NCI-H2171 treated with DMSO at 0.1 percent for 48 hours (cell line): ENCODE measurements at regions not wholly inside any gene's neighbourhood (a gene's known extent, or its start where the extent isn't known, plus 50 kb on each side); places are given as distances from the start of the nearest gene placed in this dataset.

Experiments
- DNase-seq: peaks from one replicate; lab custom pipeline; 2025; lab: John Stamatoyannopoulos, UW

DNA sequence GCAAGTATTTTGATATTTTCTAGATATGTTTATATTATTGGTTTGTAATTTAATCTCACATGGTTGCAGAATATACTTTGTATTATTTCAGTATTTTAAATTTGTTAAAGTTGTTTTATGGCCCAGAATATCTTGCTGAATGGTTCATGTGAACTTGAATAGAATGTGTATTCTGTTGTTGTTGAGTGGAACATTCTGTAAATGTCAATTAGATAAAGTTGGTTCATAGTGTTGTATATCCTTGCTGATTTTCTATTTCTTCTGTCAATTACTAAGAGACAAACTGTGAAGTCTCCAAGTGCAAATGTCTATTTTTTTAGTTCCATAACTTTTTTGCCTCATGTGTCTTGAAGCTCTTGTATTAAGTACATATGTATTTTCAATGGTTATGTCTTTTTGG, 411.7 kb downstream of the NPIPA7 start:
- no peak for DNase-seq

DNA sequence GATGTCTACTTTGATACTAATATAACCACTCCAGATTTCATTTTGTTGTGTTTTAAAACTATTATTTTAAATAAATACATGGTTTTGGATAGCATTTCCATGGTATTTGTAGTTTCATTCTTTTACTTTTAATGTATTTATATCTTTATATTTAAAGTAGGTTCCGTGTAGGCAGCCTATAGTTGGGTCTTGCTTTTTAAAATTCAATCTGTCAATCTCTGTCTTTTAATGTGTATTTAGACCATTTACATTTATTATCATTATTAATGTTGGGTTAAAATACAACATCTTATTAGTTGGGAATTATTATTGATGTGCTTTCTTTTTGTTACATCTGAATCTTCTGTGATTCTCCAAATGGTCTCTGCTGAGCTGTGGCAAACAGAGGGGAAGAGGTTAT, 412.1 kb downstream of the NPIPA7 start:
- no peak for DNase-seq

DNA sequence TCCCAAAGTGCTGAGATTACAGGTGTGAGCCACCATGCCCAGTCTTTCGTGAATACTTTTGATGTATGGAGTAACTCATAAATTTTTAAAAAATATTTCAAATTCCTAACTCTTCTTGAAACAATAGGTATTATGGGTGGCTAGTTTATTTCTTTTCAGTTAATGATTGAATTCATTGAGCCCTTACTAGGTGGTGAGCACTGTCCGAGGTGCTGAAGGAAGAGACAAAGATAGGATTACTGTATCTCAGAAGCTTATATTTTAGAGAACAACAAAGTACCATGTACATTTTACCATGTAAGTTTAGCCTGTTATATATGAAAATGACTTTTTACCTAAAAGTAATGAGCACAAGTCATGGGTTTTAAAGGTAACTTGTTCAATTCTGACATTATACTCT, 418.3 kb downstream of the NPIPA7 start:
- DNase-seq, result no peak

- DNase-seq, result no peak
Observed at GRCh38 chr16:16798504-16798903, 419.6 kb downstream of the NPIPA7 start.

GRCh38 chr16:16805809-16806208, 426.9 kb downstream of the NPIPA7 start:
- peak; percentile 50 for DNase-seq

DNA sequence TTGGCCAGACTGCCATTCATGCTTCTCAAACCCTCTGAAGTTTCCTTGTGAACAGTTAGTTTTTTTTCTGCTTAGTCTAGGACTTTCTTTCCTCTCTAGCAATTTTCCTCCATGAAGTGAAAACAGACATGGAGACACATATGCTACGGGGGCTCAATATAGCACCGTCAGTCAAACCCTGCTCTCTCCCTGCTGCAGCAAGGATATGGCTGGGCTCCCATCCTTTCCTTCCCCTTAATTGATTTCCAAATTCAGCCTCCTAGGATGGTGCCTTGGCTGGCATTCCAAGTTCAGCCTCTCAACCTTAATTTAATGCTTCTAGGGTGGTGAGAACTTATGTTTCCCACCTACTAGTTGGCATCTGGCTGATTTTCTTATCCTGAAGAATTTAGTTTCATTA, 436.7 kb downstream of the NPIPA7 start:
- no peak for DNase-seq

DNA sequence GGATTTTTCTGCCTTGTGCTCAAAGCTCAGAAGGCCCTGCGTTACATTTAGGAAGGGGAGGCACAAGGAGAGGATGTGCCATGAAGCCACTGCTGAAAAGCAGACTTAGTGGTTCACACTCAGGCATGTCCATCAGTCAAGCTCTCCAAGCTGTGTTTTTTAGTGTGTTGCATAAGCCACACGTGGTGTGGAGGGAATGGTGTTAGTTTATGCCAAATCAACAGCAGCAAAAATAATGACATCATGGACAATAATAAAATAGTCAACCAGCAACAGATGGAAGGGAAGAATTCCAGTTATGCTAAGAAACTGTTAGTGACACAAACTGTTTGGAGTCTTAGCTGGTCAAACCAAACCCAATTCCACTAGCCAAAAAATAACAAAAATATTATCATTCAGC, 438.3 kb downstream of the NPIPA7 start:
- no peak for DNase-seq

- DNase-seq, result no peak
Observed at GRCh38 chr16:16821261-16821660, 442.3 kb downstream of the NPIPA7 start.

- peak; percentile 29 for DNase-seq
Observed at GRCh38 chr16:16828913-16829398, 450.0 kb downstream of the NPIPA7 start.

- DNase-seq, result no peak
Observed at GRCh38 chr16:16830401-16830800, 451.5 kb downstream of the NPIPA7 start.

- DNase-seq, result no peak
Observed at GRCh38 chr16:16830973-16831372, 452.0 kb downstream of the NPIPA7 start.

DNA sequence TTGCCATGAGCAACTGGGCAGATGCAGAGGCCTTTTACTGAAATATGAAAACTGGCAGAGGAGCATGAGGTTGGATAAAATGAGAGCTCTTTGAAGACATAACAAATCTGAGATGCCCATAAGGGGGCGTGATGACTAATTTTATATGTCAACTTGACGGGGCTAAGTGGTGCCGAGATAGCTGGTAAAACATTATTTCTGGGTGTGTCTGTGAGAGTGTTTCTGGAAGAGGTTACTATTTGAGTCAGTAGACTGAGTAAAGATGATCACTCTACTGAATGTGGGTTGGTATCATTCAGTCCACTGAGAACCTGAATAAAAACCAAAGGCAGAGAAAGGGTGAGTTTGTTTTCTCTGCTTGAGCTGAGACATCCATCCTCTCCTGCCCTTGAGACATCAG, 454.2 kb downstream of the NPIPA7 start:
- DNase-seq, result no peak

- DNase-seq, result no peak
Observed at GRCh38 chr16:16850274-16850673, 471.3 kb downstream of the NPIPA7 start.

GRCh38 chr16:16857012-16857411, 478.1 kb downstream of the NPIPA7 start:
- no peak for DNase-seq

- DNase-seq, result peak; percentile 93
Observed at GRCh38 chr16:16857603-16858283, 478.8 kb downstream of the NPIPA7 start.

GRCh38 chr16:16861546-16861945, 482.6 kb downstream of the NPIPA7 start:
- peak; percentile 77 for DNase-seq

DNA sequence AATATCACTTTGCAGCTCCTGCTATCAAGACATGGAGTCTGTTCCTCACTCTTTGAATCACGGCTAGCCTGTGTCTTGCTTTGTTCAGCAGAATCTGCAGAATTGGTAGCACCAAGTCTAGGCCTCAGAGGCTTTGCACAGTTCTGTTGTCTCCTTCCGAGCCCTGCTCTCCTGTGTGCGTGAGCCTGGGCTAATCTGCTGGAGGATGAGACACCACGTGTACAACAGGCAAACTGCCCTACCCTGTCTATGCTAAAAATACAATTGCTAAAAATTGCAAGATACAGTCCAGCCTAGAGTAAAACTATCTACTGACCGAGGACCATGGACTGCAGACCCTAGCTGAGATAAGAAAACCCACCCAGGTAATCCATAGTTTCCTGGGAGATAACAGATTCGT, 484.7 kb downstream of the NPIPA7 start:
- no peak for DNase-seq

DNA sequence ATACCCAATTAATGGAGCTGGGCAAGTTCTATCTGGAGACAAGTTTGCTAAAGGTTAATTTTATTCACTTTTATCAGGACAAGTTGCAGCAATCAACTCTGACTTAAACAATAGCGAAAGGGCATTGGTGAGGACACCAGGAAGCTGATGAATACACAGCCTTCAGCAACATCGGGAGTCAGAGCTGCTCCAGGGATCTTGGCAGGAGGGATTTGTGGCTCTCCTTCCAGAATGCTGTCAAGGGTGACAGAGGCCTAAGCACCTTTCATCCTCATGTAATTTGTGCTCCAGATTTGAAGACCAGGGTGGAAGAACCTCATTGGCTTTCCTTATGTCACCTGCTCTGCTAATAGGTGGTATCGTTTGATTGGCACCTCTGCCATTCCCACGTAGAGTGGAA, 485.6 kb downstream of the NPIPA7 start:
- no peak for DNase-seq

DNA sequence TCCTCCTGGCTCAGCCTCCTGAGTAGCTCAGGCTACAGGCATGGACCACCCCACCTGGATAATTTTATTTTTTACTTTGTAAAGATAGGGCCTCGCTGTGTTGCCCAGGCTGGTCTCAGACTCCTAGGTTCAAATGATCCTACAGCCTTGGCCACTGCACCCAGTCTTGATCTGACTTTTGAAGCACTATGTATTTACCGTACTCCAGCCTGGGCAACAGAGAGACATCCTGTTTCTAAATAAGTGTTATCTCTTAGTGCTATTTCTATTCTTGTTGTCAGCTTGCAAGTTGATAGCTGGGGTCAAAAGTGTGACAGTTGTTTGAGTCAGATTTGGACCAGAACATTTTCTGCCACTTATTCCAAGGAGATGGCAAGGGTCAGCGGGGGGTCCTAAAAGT, 486.4 kb downstream of the NPIPA7 start:
- DNase-seq, result no peak

GRCh38 chr16:16867973-16868372, 489.0 kb downstream of the NPIPA7 start:
- no peak for DNase-seq

DNA sequence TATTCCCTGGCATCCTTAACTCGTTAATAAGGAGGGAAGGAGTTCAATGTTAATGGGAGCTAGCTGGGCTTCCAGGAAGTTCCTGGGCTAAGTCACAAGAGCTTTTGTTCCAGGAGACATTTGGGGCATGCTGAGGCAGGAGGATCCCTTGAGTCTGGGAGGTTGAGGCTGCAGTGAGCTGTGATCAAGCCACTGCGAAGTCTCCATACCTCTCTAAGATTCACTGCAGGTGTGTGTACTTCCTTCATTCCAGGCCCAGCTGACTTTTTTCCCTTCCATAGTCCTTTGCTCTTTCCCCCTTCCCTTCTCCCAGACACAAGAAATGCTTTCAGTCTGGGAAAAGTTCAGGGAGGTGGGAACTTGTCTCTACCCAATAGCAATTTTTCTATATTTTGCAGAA, 489.8 kb downstream of the NPIPA7 start:
- no peak for DNase-seq

DNA sequence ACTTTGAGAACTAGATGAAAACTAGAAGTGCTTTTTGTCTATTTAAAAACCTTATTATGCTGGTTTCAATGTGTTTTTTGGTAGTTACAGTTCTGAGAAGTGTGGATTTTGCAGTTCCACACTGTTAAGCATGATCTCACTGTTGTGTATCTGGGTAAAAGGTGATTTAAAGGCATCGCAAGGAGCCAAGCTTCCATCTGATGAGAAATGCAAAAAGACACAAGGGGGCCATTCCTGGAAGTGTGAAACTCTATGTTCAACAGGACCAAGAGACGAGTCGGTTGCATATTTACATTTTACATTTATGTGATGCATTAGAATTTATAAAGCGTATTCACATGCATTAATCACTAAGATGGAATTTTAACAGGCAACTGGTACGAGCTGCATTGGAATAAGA, 490.8 kb downstream of the NPIPA7 start:
- DNase-seq, result no peak

DNA sequence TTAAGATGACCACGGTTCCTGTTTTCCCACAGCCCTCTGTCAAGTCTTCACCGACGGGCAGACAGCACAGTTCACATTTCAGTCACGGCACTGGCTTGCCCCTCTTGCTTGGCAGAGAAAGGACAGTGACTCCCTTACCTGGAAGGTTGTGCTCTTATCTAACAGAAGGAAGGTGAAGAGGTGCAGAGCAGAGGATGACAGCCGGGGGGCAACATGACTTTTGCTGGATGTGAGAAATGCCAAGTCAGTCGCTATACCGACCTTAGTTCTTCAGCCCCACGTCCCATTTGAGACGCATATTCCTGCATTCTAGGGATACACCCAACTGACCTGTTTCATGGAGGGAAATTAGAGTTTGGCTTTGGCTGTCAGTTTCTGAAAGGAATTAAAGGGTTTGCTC, 492.3 kb downstream of the NPIPA7 start:
- no peak for DNase-seq

DNA sequence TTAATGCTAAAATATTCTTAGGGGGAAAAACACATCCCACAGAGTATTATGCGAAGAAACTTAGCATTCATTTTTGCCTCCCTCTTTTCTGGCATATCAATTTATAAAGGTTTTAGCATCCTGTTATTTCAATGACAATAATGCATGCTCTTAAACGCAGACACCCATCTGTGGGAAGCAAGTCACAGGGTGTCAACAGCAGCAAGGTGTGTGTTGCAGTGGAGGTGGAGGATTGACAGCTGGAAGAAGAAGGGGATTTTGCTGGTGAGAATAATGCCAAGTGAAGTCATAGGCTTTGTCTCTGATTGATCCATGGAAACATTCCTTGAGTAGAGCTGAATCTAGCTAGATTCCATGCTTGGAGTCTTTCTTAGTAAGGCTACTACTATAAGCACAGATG, 498.1 kb downstream of the NPIPA7 start:
- DNase-seq, result no peak
